DND-41 (cell line): ENCODE measurements at regions not wholly inside any gene's neighbourhood (a gene's known extent, or its start where the extent isn't known, plus 50 kb on each side); places are given as distances from the start of the nearest gene placed in this dataset.

Experiments
- ATAC-seq: fragments of 200-7000 bp; cut with Tn5 transposase; 3 replicates; pipeline ENCODE4 v1.9.1; 2021; ENCODE audit warnings: low read depth; ENCODE audit not compliant: insufficient read depth
- DNase-seq: peaks from one replicate; pipeline ENCODE4 v3.0.0-alpha.2; 2020
- H2AFZ ChIP-seq: 2 replicates; pipeline ENCODE4 v1.6.0; 2012; ENCODE audit warnings: low read depth, low read length
- H3K27ac ChIP-seq: 2 replicates; pipeline ENCODE4 v1.5.1; 2012; ENCODE audit warnings: low read length, inconsistent platforms
- H3K27me3 ChIP-seq: fragments of 200-600 bp; sonication (generic); 2 replicates; pipeline ENCODE4 v1.6.0; 2012; ENCODE audit warnings: low read length, mild to moderate bottlenecking, inconsistent platforms; ENCODE audit not compliant: insufficient read depth, poor library complexity
- H3K36me3 ChIP-seq: 2 replicates; pipeline ENCODE4 v1.5.1; 2012; ENCODE audit warnings: low read length, inconsistent platforms; ENCODE audit not compliant: insufficient read depth
- H3K4me1 ChIP-seq: 2 replicates; pipeline ENCODE4 v1.5.1; 2012; ENCODE audit warnings: mild to moderate bottlenecking, low read length; ENCODE audit not compliant: insufficient read depth
- H3K4me2 ChIP-seq: 2 replicates; pipeline ENCODE4 v1.6.0; 2012; ENCODE audit warnings: mild to moderate bottlenecking, moderate library complexity, low read length, inconsistent platforms; ENCODE audit not compliant: insufficient read depth
- H3K4me3 ChIP-seq, 2 experiments: fragments of 200-600 bp in 1 of 2; shearing (Covaris generic) in 1 of 2; 2 replicates each; pipeline ENCODE4 v1.5.1; 2012 to 2016; ENCODE audit warnings: inconsistent platforms in 2 of 2, low read length in 2 of 2, mild to moderate bottlenecking in 2 of 2, low read depth in 1 of 2, moderate library complexity in 1 of 2
- H3K79me2 ChIP-seq: 2 replicates; pipeline ENCODE4 v1.6.0; 2012; ENCODE audit warnings: low read length, inconsistent platforms; ENCODE audit not compliant: insufficient read depth
- H3K9ac ChIP-seq: 2 replicates; pipeline ENCODE4 v1.6.0; 2012; ENCODE audit warnings: low read depth, mild to moderate bottlenecking, inconsistent platforms, low read length, moderate library complexity
- H3K9me3 ChIP-seq: 2 replicates; pipeline ENCODE4 v1.5.1; 2012; ENCODE audit warnings: low read length, moderate library complexity, mild to moderate bottlenecking, inconsistent platforms; ENCODE audit not compliant: insufficient read depth, severe bottlenecking
- H4K20me1 ChIP-seq: 2 replicates; pipeline ENCODE4 v1.6.0; 2012; ENCODE audit warnings: low read length; ENCODE audit not compliant: insufficient read depth
- CTCF ChIP-seq: IDR thresholded peaks from 2 replicates; pipeline ENCODE4 v1.5.1; 2012; ENCODE audit warnings: borderline replicate concordance, low read length, moderate library complexity, mild to moderate bottlenecking; ENCODE audit not compliant: poor library complexity, severe bottlenecking; ENCODE audit errors: extremely low read depth
- EZH2 ChIP-seq: IDR thresholded peaks from 3 replicates; pipeline ENCODE4 v1.6.1; 2012; ENCODE audit warnings: borderline replicate concordance, low read depth, mild to moderate bottlenecking, moderate library complexity, low read length, inconsistent platforms; ENCODE audit not compliant: severe bottlenecking

- TF ChIP-seq CTCF (no peak), EZH2 (no peak)
- Histone ChIP-seq H3K27me3 (no peaks in the 10 kb centered on the region), H3K79me2 (no peaks in the 10 kb centered on the region), H4K20me1 (no peaks in the 10 kb centered on the region), H3K27ac (no peak overlapping the region), H2AFZ (no peak overlapping the region), H3K9me3 (no peaks in the 10 kb centered on the region), H3K4me2 (no peak overlapping the region), H3K4me1 (peaks cover 21% of the 10 kb centered on the region), H3K4me3 (no peak overlapping the region), H3K9ac (no peak overlapping the region), H3K36me3 (no peaks in the 10 kb centered on the region)
- no peak for ATAC-seq
- no peak for DNase-seq
Observed at GRCh38 chr6:134372603-134373281, 54.8 kb upstream of the SGK1 start.

- no peak overlapping the region for H3K4me3 ChIP-seq
- H3K36me3 ChIP-seq: no peaks in the 10 kb centered on the region
- no peak overlapping the region for H3K4me2 ChIP-seq
- DNase-seq (no peak), ATAC-seq (no peak)
- no peaks in the 10 kb centered on the region for H3K79me2 ChIP-seq
- H3K9me3 ChIP-seq: no peaks in the 10 kb centered on the region
- no peak overlapping the region for H3K27ac ChIP-seq
- TF ChIP-seq CTCF: no peak
- no peak for TF ChIP-seq EZH2
- H4K20me1 ChIP-seq: no peaks in the 10 kb centered on the region
- no peak overlapping the region for H3K9ac ChIP-seq
- H3K27me3 ChIP-seq: no peaks in the 10 kb centered on the region
- no peak overlapping the region for H2AFZ ChIP-seq
- H3K4me1 ChIP-seq: peaks cover 4% of the 10 kb centered on the region; the same call in 1 of the 2 replicates
Observed at GRCh38 chr6:134368670-134369069, 50.8 kb upstream of the SGK1 start.
